Activated T-cell treated with anti-CD3 and anti-CD28 coated beads, Interleukin-2, amount 50 U/mL, for 24 hours (primary cell): ENCODE measurements at regions not wholly inside any gene's neighbourhood (a gene's known extent, or its start where the extent isn't known, plus 50 kb on each side); places are given as distances from the start of the nearest gene placed in this dataset.

ENCODE experiments used
- DNase-seq: peaks from one replicate; pipeline ENCODE4 v3.0.0-alpha.2; 2020
- H3K27ac Mint-ChIP-seq: 2 replicates; pipeline ENCODE4 v1.8.0; 2020; ENCODE audit warnings: mild to moderate bottlenecking, mixed read lengths
- H3K27me3 Mint-ChIP-seq: 2 replicates; pipeline ENCODE4 v1.8.0; 2020; ENCODE audit warnings: mixed read lengths
- H3K36me3 Mint-ChIP-seq: 2 replicates; pipeline ENCODE4 v1.8.0; 2020; ENCODE audit warnings: low read depth, mixed read lengths
- H3K4me1 Mint-ChIP-seq: 2 replicates; pipeline ENCODE4 v1.8.0; 2020; ENCODE audit warnings: low read depth, mixed read lengths
- H3K4me3 Mint-ChIP-seq: 2 replicates; pipeline ENCODE4 v1.8.0; 2020; ENCODE audit warnings: mild to moderate bottlenecking, moderate library complexity, mixed read lengths
- H3K9me3 Mint-ChIP-seq: 2 replicates; pipeline ENCODE4 v1.8.0; 2020; ENCODE audit warnings: mixed read lengths

DNA sequence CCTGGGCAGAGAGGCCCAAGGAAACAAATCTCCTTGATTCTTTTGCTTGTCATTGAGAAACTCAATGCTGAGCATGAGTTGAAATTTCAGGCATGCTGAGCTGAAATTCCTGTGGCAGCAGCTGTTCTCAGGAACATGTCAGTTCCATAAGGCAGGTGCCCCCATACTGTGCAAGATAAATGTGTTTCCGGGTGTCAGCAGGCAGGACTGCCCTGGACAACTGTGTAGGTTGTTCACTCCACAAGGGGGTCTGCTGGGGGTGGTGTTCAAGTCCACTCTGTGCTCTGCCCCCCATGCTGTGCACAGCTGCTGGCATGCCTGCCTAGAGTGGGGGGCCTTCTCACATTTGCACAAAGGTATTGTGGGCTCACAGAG lies 133.7 kb downstream of the CTTN start:
- no peak overlapping the region for H3K4me3 Mint-ChIP-seq
- no peak overlapping the region for H3K27ac Mint-ChIP-seq
- no peaks in the 10 kb centered on the region for H3K4me1 Mint-ChIP-seq
- H3K36me3 Mint-ChIP-seq = no peaks in the 10 kb centered on the region
- H3K27me3 Mint-ChIP-seq = peaks cover 3% of the 10 kb centered on the region
- H3K9me3 Mint-ChIP-seq = peaks cover 7% of the 10 kb centered on the region
- DNase-seq = no peak

DNA sequence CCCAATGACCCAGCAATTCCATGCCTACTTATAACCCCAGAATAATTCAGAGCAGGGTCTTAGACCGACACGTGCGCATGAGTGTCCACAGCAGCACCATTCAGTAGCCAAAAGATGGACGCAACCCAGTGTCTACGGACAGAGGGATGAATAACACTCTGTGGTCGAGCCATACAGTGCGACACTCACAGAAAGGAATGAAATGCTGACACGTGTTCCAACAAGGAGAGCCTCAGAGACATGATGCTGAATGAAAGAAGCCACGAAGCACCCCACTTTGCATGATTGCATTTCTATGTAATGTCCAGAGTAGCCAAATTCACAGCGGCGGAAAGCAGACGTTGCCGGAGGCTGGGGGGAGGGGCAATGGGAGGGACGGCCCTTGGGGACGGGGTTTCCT lies 134.4 kb downstream of the CTTN start:
- H3K27me3 Mint-ChIP-seq = peaks cover 3% of the 10 kb centered on the region
- H3K27ac Mint-ChIP-seq = no peak overlapping the region
- no peaks in the 10 kb centered on the region for H3K4me1 Mint-ChIP-seq
- no peak for DNase-seq
- H3K36me3 Mint-ChIP-seq = no peaks in the 10 kb centered on the region
- peaks cover 7% of the 10 kb centered on the region for H3K9me3 Mint-ChIP-seq
- no peak overlapping the region for H3K4me3 Mint-ChIP-seq

DNA sequence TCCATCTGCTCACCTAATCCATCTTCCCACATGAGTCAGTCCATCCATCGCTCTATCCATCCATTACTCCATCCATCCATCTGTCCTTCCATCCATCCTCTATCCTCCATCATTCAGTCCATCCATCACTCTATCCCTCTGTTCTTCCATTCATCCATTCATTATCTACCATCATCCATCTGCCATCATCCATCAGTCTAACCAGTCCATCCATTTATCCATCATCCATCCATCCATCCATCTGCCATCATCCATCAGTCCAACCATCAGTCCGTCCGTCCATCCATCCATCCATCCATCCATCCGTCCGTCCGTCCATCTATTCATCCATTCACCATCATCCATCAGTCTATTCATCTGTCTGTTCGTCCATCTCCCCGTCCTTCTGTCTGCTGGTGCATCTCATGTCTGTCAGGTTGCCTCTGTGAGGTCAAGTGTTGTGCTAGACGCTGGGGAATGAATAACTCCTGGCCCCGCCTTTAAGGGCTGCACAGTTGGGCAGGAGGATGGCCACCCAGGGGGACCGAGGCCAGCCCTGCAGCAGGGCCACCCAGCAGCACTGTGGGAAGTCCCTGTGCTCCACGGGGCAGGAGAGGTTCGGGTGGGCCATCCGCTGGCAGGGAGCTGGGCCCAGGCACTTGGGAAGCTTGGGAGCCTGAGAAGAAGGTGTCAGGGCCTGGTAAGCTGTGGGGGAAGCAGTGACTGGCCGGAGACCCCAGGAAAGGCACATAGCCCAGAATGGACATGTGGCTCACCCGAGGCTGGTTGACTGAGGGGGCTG lies 137.1 kb downstream of the CTTN start:
- Mint-ChIP-seq H3K27me3 (peaks cover 3% of the 10 kb centered on the region), H3K4me1 (no peaks in the 10 kb centered on the region), H3K9me3 (peaks cover 3% of the 10 kb centered on the region), H3K4me3 (no peak overlapping the region), H3K36me3 (no peaks in the 10 kb centered on the region), H3K27ac (no peak overlapping the region)
- no peak for DNase-seq

GRCh38 chr11:70536051-70536877 lies 137.9 kb downstream of the CTTN start:
- H3K4me1 Mint-ChIP-seq = no peaks in the 10 kb centered on the region
- no peak for DNase-seq
- peaks cover 3% of the 10 kb centered on the region for H3K9me3 Mint-ChIP-seq
- H3K27me3 Mint-ChIP-seq = peaks cover 3% of the 10 kb centered on the region
- no peaks in the 10 kb centered on the region for H3K36me3 Mint-ChIP-seq
- no peak overlapping the region for H3K4me3 Mint-ChIP-seq
- no peak overlapping the region for H3K27ac Mint-ChIP-seq

DNA sequence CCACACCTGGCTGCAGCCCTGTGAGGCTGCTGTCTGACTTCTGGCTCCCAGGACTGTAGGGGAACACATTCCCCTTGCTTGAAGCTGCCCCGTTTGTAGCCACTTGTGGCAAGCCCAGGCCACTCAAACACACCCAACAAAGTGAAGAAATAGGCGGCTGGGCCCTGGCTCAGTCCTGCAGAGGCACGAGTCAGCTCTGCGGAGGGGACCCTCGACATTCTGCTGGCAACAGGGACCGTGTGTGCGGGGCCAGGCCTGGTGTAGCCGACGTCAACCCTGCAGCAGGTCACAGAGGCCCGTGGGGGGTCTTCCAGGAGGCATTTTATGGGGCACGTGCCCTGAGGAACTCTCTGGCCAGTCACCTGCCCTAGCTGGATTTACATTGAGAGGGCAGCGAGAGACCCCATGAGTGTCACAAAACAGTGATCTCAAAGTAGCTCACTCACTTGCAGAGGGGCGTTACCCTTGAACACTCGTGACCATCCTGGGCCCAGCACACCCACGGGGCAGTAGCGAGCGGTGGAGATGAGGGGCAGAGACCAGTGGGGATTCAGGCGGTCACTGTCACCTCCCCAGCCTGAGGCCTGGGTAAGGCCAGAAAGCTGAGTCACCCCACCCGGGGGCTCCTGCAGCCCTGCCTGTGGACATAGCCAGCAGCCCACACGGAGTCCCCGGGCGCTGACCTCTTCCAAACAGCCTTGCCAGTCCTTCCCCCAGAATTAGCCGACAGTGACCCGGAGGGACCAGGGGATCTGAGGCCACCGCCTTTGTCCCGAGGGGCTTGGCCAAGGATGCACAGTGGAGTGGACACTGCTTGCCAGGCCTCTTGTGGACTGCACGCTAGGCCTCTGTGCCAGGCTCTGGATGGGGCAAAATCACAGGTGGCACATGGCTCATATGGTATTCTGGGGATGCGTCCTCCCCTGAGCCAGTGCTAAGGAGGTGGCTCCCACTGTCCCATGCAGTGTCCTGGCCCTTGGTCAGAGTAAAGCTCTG lies 139.5 kb downstream of the CTTN start:
- H3K9me3 Mint-ChIP-seq = peaks cover 3% of the 10 kb centered on the region
- peaks cover 3% of the 10 kb centered on the region for H3K27me3 Mint-ChIP-seq
- H3K36me3 Mint-ChIP-seq = no peaks in the 10 kb centered on the region
- H3K27ac Mint-ChIP-seq = no peak overlapping the region
- DNase-seq = no peak
- H3K4me3 Mint-ChIP-seq = no peak overlapping the region
- no peaks in the 10 kb centered on the region for H3K4me1 Mint-ChIP-seq

DNA sequence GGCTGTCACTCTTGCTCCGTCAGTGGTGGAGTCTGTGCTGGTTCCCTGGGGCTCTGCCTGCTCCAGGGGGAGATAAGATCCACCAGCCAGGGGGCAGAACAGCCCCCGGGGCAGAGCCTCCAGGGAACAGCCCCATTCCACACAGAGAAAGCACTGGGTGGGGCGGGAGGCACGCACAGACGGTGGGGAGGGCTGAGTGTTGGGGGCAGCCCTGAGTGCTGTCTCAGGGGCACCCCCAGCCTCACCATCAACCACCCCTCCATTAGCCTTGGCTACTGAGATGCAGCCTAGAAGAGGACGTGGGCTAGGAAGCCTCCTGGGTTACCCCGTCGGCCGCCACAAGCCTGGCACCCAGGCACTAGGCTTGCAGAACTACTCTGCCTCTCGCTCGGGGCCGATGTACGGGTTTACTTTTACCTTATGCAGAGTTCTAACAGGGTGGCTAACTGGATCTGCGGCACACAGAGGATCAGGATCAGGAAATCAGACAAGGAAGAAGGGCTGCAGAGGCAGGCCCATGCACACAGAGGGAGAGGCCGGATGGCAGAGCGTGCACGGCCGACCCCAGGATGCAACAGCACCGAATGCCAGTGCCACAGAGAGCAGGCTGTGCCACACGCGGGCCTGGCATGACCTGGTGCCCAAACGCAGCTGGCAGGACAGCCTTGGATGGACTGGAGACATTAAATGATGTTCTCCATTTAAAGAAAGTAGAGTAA lies 140.5 kb downstream of the CTTN start:
- Mint-ChIP-seq H3K27ac (no peak overlapping the region), H3K27me3 (peaks cover 3% of the 10 kb centered on the region), H3K9me3 (peaks cover under 1% of the 10 kb centered on the region), H3K4me1 (no peaks in the 10 kb centered on the region), H3K4me3 (no peak overlapping the region), H3K36me3 (no peaks in the 10 kb centered on the region)
- DNase-seq = no peak

DNA sequence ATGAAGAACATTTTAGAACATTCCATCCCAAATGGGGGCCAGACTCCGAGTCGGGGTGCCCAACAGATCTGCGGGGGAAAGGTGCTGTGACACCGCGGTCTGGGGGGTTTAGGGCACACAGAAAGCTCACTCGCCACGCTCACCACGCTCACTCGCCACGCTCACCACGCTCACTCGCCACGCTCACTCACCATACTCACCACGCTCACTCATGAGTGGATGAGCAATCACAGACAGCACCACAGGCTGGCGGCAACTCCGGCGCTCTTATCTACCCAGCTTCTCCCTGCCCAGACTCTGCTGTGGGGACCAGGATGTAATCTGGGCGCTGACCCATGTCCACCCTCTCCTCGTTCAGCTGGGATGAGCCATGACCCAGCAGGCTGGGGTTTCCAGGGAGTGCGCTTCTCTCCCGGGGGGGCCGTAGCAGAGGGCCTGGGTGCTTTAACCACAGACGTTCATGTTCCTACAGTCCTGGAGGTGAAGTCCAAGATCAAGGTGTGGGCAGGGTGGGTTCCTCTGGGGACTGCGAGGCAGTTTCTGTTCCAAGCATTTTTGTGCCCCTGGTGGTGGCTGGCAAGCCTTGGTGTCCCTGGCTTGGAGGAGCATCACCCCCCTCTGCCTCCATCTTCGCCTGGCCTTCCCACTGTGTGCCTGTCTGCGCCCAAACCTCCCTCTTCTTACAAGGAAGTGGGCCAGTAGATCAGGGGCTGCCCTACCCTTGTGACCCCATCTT lies 141.2 kb downstream of the CTTN start:
- no peaks in the 10 kb centered on the region for H3K4me1 Mint-ChIP-seq
- no peak overlapping the region for H3K27ac Mint-ChIP-seq
- H3K27me3 Mint-ChIP-seq = peaks cover 3% of the 10 kb centered on the region
- H3K4me3 Mint-ChIP-seq = no peak overlapping the region
- no peaks in the 10 kb centered on the region for H3K9me3 Mint-ChIP-seq
- H3K36me3 Mint-ChIP-seq = no peaks in the 10 kb centered on the region
- no peak for DNase-seq

- Mint-ChIP-seq H3K27me3 (peaks cover 3% of the 10 kb centered on the region), H3K4me1 (no peaks in the 10 kb centered on the region), H3K36me3 (no peaks in the 10 kb centered on the region), H3K4me3 (no peak overlapping the region), H3K9me3 (no peaks in the 10 kb centered on the region), H3K27ac (no peak overlapping the region)
- DNase-seq = no peak
These were observed 141.9 kb downstream of the CTTN start for GRCh38 chr11:70540196-70540595.

DNA sequence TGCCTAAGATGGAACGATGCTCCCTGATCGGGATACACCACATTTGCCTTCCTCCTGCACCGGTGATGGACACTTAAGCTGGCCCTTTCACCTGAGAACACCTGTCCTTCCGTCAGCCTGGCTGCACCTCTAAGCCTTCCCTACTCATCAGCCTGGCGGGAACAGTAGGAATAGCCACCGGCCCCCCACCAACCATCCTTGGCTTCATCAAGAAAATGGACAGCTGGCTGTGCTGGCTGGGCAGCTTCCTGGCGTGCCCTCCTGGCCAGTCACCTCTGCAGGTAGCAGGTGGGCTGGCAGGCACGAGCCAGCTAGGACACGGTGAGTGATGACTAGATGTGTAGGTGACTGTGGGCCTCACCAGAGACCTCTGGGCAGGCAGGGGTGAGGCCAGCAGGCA lies 142.8 kb downstream of the CTTN start:
- peaks cover 3% of the 10 kb centered on the region for H3K27me3 Mint-ChIP-seq
- no peak overlapping the region for H3K27ac Mint-ChIP-seq
- H3K4me1 Mint-ChIP-seq = no peaks in the 10 kb centered on the region
- H3K4me3 Mint-ChIP-seq = no peak overlapping the region
- H3K9me3 Mint-ChIP-seq = no peaks in the 10 kb centered on the region
- no peak for DNase-seq
- no peaks in the 10 kb centered on the region for H3K36me3 Mint-ChIP-seq

GRCh38 chr11:70541699-70542098 lies 143.4 kb downstream of the CTTN start:
- Mint-ChIP-seq H3K9me3 (no peaks in the 10 kb centered on the region), H3K27ac (no peak overlapping the region), H3K36me3 (no peaks in the 10 kb centered on the region), H3K4me1 (no peaks in the 10 kb centered on the region), H3K4me3 (no peak overlapping the region), H3K27me3 (peaks cover 1% of the 10 kb centered on the region)
- no peak for DNase-seq

- H3K36me3 Mint-ChIP-seq = no peaks in the 10 kb centered on the region
- no peak overlapping the region for H3K4me3 Mint-ChIP-seq
- DNase-seq = no peak
- H3K27ac Mint-ChIP-seq = no peak overlapping the region
- H3K4me1 Mint-ChIP-seq = no peaks in the 10 kb centered on the region
- no peaks in the 10 kb centered on the region for H3K9me3 Mint-ChIP-seq
- no peaks in the 10 kb centered on the region for H3K27me3 Mint-ChIP-seq
These were observed 144.1 kb downstream of the CTTN start for GRCh38 chr11:70542406-70542805.

- Mint-ChIP-seq H3K9me3 (no peaks in the 10 kb centered on the region), H3K4me1 (no peaks in the 10 kb centered on the region), H3K36me3 (no peaks in the 10 kb centered on the region), H3K27ac (no peak overlapping the region), H3K4me3 (no peak overlapping the region), H3K27me3 (no peaks in the 10 kb centered on the region)
- no peak for DNase-seq
These were observed 144.5 kb downstream of the CTTN start for GRCh38 chr11:70542811-70543210.

GRCh38 chr11:70543611-70544010 lies 145.3 kb downstream of the CTTN start:
- no peaks in the 10 kb centered on the region for H3K36me3 Mint-ChIP-seq
- DNase-seq = no peak
- H3K9me3 Mint-ChIP-seq = no peaks in the 10 kb centered on the region
- H3K4me1 Mint-ChIP-seq = no peaks in the 10 kb centered on the region
- H3K4me3 Mint-ChIP-seq = no peak overlapping the region
- no peaks in the 10 kb centered on the region for H3K27me3 Mint-ChIP-seq
- no peak overlapping the region for H3K27ac Mint-ChIP-seq
